Endothelial cell of umbilical vein (primary cell): ENCODE measurements at regions not wholly inside any gene's neighbourhood (a gene's known extent, or its start where the extent isn't known, plus 50 kb on each side); places are given as distances from the start of the nearest gene placed in this dataset.
A peak's percentile ranks its signal among the peaks of the same experiment; 100 is the strongest.

Experiments used
- BruUV-seq: library from RNA; stranded (reverse); fragments of 400-500 nt; replicated peaks from 2 replicates; lab custom pipeline; 2021; lab: Mats Ljungman, UMichigan
- CTCF ChIA-PET: fragments of 300-600, 350-600 bp; sonication (Branson Sonifier 250); formaldehyde crosslinking; loops from one replicate; lab custom pipeline; 2021; ENCODE audit warnings: antibody characterized with exemption, inconsistent platforms; lab: Charles Lee
- POLR2A ChIA-PET: fragments of 300-600, 350-600 bp; sonication (Branson Sonifier 250); formaldehyde crosslinking; loops from one replicate; lab custom pipeline; 2021; ENCODE audit warnings: antibody characterized with exemption, inconsistent platforms; lab: Charles Lee
- DNase-seq: peaks from one replicate; pipeline ENCODE4 v3.0.0-alpha.2; 2011; ENCODE audit warnings: low read depth, low spot score
- FAIRE-seq: peaks from 2 replicates; lab custom pipeline; 2011; peaks lifted over from hg19 to GRCh38; lab: Jason Lieb, UNC
- H2AFZ ChIP-seq: 2 replicates; pipeline ENCODE4 v1.6.0; 2012; ENCODE audit warnings: low read depth, low read length, control low read depth, inconsistent platforms
- H3K27ac ChIP-seq: 2 replicates; pipeline ENCODE4 v1.5.1; 2011; ENCODE audit warnings: low read depth, mild to moderate bottlenecking, control low read depth, low read length, moderate library complexity; ENCODE audit not compliant: insufficient read depth
- H3K27me3 ChIP-seq, 2 experiments: 2 replicates each; pipeline versions ENCODE4 v1.6.0 to v1.6.1; 2011; ENCODE audit warnings: low read length in 2 of 2, mixed read lengths in 1 of 2; ENCODE audit not compliant: control insufficient read depth in 2 of 2, insufficient read depth in 2 of 2
- H3K36me3 ChIP-seq, 2 experiments: 2 replicates in 1 of 2; 3 replicates in 1 of 2; pipeline ENCODE4 v1.5.1; 2011; ENCODE audit warnings: low read length in 2 of 2, mild to moderate bottlenecking in 1 of 2, moderate library complexity in 1 of 2; ENCODE audit not compliant: control insufficient read depth in 2 of 2, insufficient read depth in 2 of 2; ENCODE audit errors: extremely low read depth in 1 of 2
- H3K4me1 ChIP-seq: 3 replicates; pipeline ENCODE4 v1.5.1; 2011; ENCODE audit warnings: mild to moderate bottlenecking, low read length; ENCODE audit not compliant: control insufficient read depth, insufficient read depth; ENCODE audit errors: extremely low read depth
- H3K4me2 ChIP-seq: 2 replicates; pipeline ENCODE4 v1.6.1; 2011; ENCODE audit warnings: low read length, control low read depth, mixed read lengths; ENCODE audit not compliant: insufficient read depth
- H3K4me3 ChIP-seq, 3 experiments: fragments of 200-600 bp in 1 of 3; sonication (generic), shearing (Covaris generic) in 1 of 3; replicated peaks in 1 of 3; 2 replicates each; pipeline ENCODE4 v1.5.1; 2011 to 2016; ENCODE audit warnings: control low read depth in 3 of 3, low read length in 3 of 3, mild to moderate bottlenecking in 2 of 3, inconsistent platforms in 1 of 3, low read depth in 1 of 3, moderate library complexity in 1 of 3; ENCODE audit not compliant: insufficient read depth in 1 of 3
- H3K79me2 ChIP-seq: 2 replicates; pipeline ENCODE4 v1.6.0; 2012; ENCODE audit warnings: low read length, inconsistent platforms; ENCODE audit not compliant: control insufficient read depth, insufficient read depth
- H3K9ac ChIP-seq: replicated peaks from 2 replicates; pipeline ENCODE3; 2011; ENCODE audit warnings: low read length, control low read depth; ENCODE audit not compliant: insufficient read depth; ENCODE audit errors: extremely low read depth
- H3K9me1 ChIP-seq: replicated peaks from 3 replicates; pipeline ENCODE4 v1.6.0; 2011; ENCODE audit warnings: mild to moderate bottlenecking, low read length; ENCODE audit not compliant: control insufficient read depth, insufficient read depth; ENCODE audit errors: extremely low read depth
- H3K9me3 ChIP-seq: replicated peaks from 2 replicates; pipeline ENCODE4 v1.5.1; 2012; ENCODE audit warnings: low read length, inconsistent platforms; ENCODE audit not compliant: control insufficient read depth, insufficient read depth
- H4K20me1 ChIP-seq: replicated peaks from 2 replicates; pipeline ENCODE3; 2011; ENCODE audit warnings: mild to moderate bottlenecking, low read length; ENCODE audit not compliant: control insufficient read depth, insufficient read depth; ENCODE audit errors: extremely low read depth
- EZH2 ChIP-seq: IDR thresholded peaks from 2 replicates; pipeline ENCODE4 v1.6.1; 2012; ENCODE audit warnings: borderline replicate concordance, low read depth, mild to moderate bottlenecking, moderate library complexity, low read length, inconsistent platforms; ENCODE audit not compliant: severe bottlenecking
- FOS ChIP-seq: IDR thresholded peaks from 2 replicates; pipeline ENCODE4 v1.6.1; 2011; ENCODE audit warnings: mild to moderate bottlenecking, low read length, moderate library complexity, borderline replicate concordance; ENCODE audit not compliant: insufficient read depth
- GATA2 ChIP-seq: IDR thresholded peaks from 2 replicates; pipeline ENCODE4 v1.7.0; 2011; ENCODE audit warnings: low read depth, mild to moderate bottlenecking, moderate library complexity, mixed read lengths, low read length; ENCODE audit not compliant: insufficient read length, insufficient read depth
- JUN ChIP-seq: IDR thresholded peaks from 2 replicates; pipeline ENCODE4 v1.6.1; 2011; ENCODE audit warnings: borderline replicate concordance, low read depth; ENCODE audit not compliant: insufficient read length, insufficient read depth
- MAX ChIP-seq: IDR thresholded peaks from 2 replicates; pipeline ENCODE4 v1.6.1; 2011; ENCODE audit not compliant: insufficient read depth, insufficient read length
- MYC ChIP-seq: IDR thresholded peaks from one replicate; pipeline ENCODE4 v1.6.1; 2011; ENCODE audit warnings: mild to moderate bottlenecking, low read depth, low read length
- POLR2A ChIP-seq: IDR thresholded peaks from 2 replicates; pipeline ENCODE4 v1.6.1; 2012; ENCODE audit warnings: low read depth, mild to moderate bottlenecking, control low read depth, low read length
- POLR2AphosphoS5 ChIP-seq: IDR thresholded peaks from 2 replicates; pipeline ENCODE4 v1.6.1; 2012; ENCODE audit warnings: low read depth, mild to moderate bottlenecking, control low read depth, low read length, moderate library complexity; ENCODE audit not compliant: insufficient read depth
- dilution Hi-C: fragments of 300-500 bp; cut with MboI; formaldehyde crosslinking; loops from one replicate; pipeline ENCODE4 v1.15.0; 2019; ENCODE audit warnings: low sequenced_read_pairs; ENCODE audit not compliant: extremely low pct_ligation_motif_present
- intact Hi-C: fragments of 100-400 bp; cut with micrococcal nuclease; formaldehyde crosslinking; loops from one replicate; pipeline ENCODE4 v1.10.0; 2022
- TF ChIP-seq, protein P1 (sequence below), 2 donors: IDR thresholded peaks; 1 replicate in 1 of 2; 2 replicates in 1 of 2; pipeline ENCODE4 v1.5.1; 2011; ENCODE audit warnings: low read length in 2 of 2, mild to moderate bottlenecking in 2 of 2, moderate library complexity in 2 of 2, control low read depth in 1 of 2, inconsistent platforms in 1 of 2, low read depth in 1 of 2; ENCODE audit not compliant: insufficient read depth in 1 of 2; ENCODE audit errors: extremely low read depth in 1 of 2

DNA sequence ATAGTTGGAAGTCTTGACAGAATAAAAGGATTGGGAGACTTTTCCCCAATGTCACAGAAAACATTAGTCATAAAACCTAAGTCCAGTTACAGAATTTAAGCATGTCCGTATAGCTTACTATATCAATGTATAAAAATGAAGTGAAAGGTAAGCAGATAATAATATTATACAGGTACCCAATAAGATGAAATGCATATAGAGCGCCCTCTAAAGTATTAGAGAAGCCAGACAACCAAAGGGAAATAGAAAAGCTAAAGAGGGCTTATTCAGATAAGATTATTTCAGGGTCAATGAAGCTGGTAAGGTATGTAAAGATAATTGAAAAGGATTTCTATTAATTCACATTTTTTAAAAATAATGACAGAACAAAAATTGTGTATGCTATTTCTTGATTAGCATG, 947.7 kb upstream of the MAP3K7 start:
- no peak overlapping the region for H3K4me2 ChIP-seq
- no peaks in the 10 kb centered on the region for H3K36me3 ChIP-seq
- dilution Hi-C loops (no loop called here), intact Hi-C loops (loop anchor here (1.0 to 10.0 kb wide), 3 partner anchors 204 to 600 kb away; no protein-coding TSS in a partner anchor)
- no peak overlapping the region for H3K4me3 ChIP-seq
- no peaks in the 10 kb centered on the region for H3K9me1 ChIP-seq
- H3K27me3 ChIP-seq, result no peaks in the 10 kb centered on the region
- H3K4me1 ChIP-seq, result no peaks in the 10 kb centered on the region
- no peak overlapping the region for H2AFZ ChIP-seq
- no peaks in the 10 kb centered on the region for H3K79me2 ChIP-seq
- no peak overlapping the region for H3K27ac ChIP-seq
- DNase-seq (peak; percentile 9), FAIRE-seq (no peak)
- ChIA-PET POLR2A (no interaction called here), CTCF (interaction anchor here (0.6 to 3.0 kb wide), 17 partner anchors 11 to 453 kb away, joined by 3 to 60 read pairs (median 4); no protein-coding TSS in a partner anchor)
- no peaks in the 10 kb centered on the region for H4K20me1 ChIP-seq
- no peaks in the 10 kb centered on the region for H3K9me3 ChIP-seq
- H3K9ac ChIP-seq, result no peak overlapping the region
- BruUV-seq, result no TSS peak
- TF ChIP-seq POLR2AphosphoS5 (no peak), FOS (no peak), POLR2A (no peak), JUN (no peak), MAX (no peak)
- TF ChIP-seq, protein P1, sequence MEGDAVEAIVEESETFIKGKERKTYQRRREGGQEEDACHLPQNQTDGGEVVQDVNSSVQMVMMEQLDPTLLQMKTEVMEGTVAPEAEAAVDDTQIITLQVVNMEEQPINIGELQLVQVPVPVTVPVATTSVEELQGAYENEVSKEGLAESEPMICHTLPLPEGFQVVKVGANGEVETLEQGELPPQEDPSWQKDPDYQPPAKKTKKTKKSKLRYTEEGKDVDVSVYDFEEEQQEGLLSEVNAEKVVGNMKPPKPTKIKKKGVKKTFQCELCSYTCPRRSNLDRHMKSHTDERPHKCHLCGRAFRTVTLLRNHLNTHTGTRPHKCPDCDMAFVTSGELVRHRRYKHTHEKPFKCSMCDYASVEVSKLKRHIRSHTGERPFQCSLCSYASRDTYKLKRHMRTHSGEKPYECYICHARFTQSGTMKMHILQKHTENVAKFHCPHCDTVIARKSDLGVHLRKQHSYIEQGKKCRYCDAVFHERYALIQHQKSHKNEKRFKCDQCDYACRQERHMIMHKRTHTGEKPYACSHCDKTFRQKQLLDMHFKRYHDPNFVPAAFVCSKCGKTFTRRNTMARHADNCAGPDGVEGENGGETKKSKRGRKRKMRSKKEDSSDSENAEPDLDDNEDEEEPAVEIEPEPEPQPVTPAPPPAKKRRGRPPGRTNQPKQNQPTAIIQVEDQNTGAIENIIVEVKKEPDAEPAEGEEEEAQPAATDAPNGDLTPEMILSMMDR (IDR thresholded peaks at IDR 0.05; ENCODE audit: extremely low read depth in 1 of 2, insufficient read depth in 1 of 2, low read depth in 1 of 2, low read length in 2 of 2), result peak; percentile 6 to 21

- TF ChIP-seq EZH2 (no peak), MAX (no peak), POLR2A (no peak), JUN (no peak), GATA2 (no peak), FOS (no peak), MYC (no peak), POLR2AphosphoS5 (no peak)
- TF ChIP-seq, protein P1 (IDR thresholded peaks at IDR 0.05; ENCODE audit: extremely low read depth in 1 of 2, insufficient read depth in 1 of 2, low read depth in 1 of 2, low read length in 2 of 2), result no peak
- no peaks in the 10 kb centered on the region for H3K9me3 ChIP-seq
- no peak overlapping the region for H3K9ac ChIP-seq
- no peak for DNase-seq
- ChIA-PET CTCF (interaction anchor here (1.1 to 1.7 kb wide), 2 partner anchors 11 to 13 kb away, joined by 3 to 5 read pairs; no protein-coding TSS in a partner anchor), POLR2A (no interaction called here)
- H3K79me2 ChIP-seq, result no peaks in the 10 kb centered on the region
- H2AFZ ChIP-seq, result no peak overlapping the region
- H3K27ac ChIP-seq, result no peak overlapping the region
- H3K4me2 ChIP-seq, result no peak overlapping the region
- no peaks in the 10 kb centered on the region for H3K27me3 ChIP-seq
- no peaks in the 10 kb centered on the region for H3K9me1 ChIP-seq
- no TSS peak for BruUV-seq
- H3K4me3 ChIP-seq, result no peak overlapping the region
- H3K4me1 ChIP-seq, result no peaks in the 10 kb centered on the region
- dilution Hi-C loops (no loop called here), intact Hi-C loops (loop anchor here (5.0 kb wide), 1 partner anchor 921 kb away; no protein-coding TSS in a partner anchor)
- FAIRE-seq, result no peak
- H3K36me3 ChIP-seq, result no peaks in the 10 kb centered on the region
- no peaks in the 10 kb centered on the region for H4K20me1 ChIP-seq
Measured at GRCh38 chr6:91523511-91523910, 936.6 kb upstream of the MAP3K7 start.
